HUES64 (cell line): ENCODE measurements at regions not wholly inside any gene's neighbourhood (a gene's known extent, or its start where the extent isn't known, plus 50 kb on each side); places are given as distances from the start of the nearest gene placed in this dataset.

Source experiments
- H3K27ac ChIP-seq: 2 replicates; pipeline ENCODE4 v1.7.0; 2013; ENCODE audit warnings: low read depth, low read length, inconsistent platforms
- H3K27me3 ChIP-seq: 2 replicates; pipeline ENCODE4 v1.6.1; 2013; ENCODE audit warnings: mild to moderate bottlenecking, low read length; ENCODE audit not compliant: insufficient read depth
- H3K36me3 ChIP-seq: 2 replicates; pipeline ENCODE4 v1.6.1; 2013; ENCODE audit warnings: mild to moderate bottlenecking, low read length; ENCODE audit not compliant: insufficient read depth
- H3K4me1 ChIP-seq: 2 replicates; pipeline ENCODE4 v1.6.1; 2013; ENCODE audit warnings: mild to moderate bottlenecking, low read length, moderate library complexity; ENCODE audit not compliant: insufficient read depth
- H3K4me3 ChIP-seq: 2 replicates; pipeline ENCODE4 v1.5.1; 2013; ENCODE audit warnings: mild to moderate bottlenecking, low read length, moderate library complexity
- H3K9ac ChIP-seq: 2 replicates; pipeline ENCODE4 v1.6.1; 2013; ENCODE audit warnings: mild to moderate bottlenecking, low read depth, low read length
- H3K9me3 ChIP-seq: 2 replicates; pipeline ENCODE4 v1.6.1; 2013; ENCODE audit warnings: low read depth, low read length; ENCODE audit not compliant: insufficient read depth
- WGBS: fragments of 150-250, 120-280 bp; methylation state at CpG from one replicate; pipeline ENCODE4 v1.1.7; 2013; ENCODE audit warnings: missing lambda C conversion rate; 5-methylcytosine and 5-hydroxymethylcytosine counted together

DNA sequence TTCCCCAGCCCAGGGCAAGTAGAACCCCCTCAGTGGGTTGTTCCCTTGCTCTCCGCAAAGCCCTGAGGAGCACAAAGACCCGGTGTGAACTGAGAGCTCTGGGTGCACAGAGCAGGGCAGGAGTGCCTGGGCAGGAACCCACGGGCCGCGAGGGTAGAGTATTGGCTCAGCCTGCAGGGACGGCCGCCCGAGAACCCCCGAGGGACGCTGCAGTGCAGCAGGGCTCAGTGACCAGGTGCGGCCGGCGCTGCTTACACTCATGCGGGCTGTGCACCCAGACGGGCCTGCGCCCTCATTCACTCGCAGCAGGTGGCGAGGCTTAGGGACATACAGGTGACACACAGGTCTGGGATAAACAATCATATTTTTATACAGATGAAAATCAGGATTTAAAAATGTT lies 51.9 kb upstream of the PDE10A start:
- no peaks in the 10 kb centered on the region for H3K27me3 ChIP-seq
- no peak overlapping the region for H3K4me3 ChIP-seq
- no peaks in the 10 kb centered on the region for H3K36me3 ChIP-seq
- WGBS: 95% methylated on average over 18 of the region's 18 CpGs
- H3K9ac ChIP-seq: no peak overlapping the region
- no peak overlapping the region for H3K27ac ChIP-seq
- H3K9me3 ChIP-seq: no peaks in the 10 kb centered on the region
- no peaks in the 10 kb centered on the region for H3K4me1 ChIP-seq

DNA sequence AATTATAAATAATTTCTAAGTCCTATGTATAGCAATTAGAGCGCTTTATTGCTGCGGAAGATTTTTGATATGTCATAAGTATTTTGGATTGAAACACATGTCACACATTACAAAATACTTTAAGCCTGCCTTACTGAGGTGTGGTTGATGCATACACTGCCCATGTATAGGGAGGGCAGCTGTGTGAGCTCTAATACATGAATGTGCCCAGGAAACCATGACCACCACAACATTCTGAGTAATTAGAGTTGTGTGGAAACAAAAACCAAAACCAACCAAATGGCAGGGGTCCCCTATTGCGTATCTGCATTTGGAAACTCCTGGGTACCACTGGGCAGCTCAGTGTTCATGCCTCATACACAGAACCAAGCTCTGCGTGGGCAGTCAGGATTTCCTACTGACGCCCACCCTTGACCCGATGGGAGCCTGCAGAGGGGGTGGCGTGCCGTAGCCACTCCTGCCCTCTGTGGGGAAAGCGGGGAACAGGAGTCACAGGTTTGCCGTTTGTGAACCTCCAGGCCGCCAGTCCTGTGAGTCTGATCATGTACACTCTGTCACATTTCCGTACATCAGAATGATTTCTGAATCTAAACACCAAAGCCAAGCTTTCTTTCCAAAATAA lies 50.9 kb upstream of the PDE10A start:
- Histone ChIP-seq H3K9ac (no peak overlapping the region), H3K27ac (no peak overlapping the region), H3K4me1 (no peaks in the 10 kb centered on the region), H3K27me3 (no peaks in the 10 kb centered on the region), H3K36me3 (no peaks in the 10 kb centered on the region), H3K4me3 (no peak overlapping the region), H3K9me3 (no peaks in the 10 kb centered on the region)
- 92% methylated on average over 10 of the region's 12 CpGs for WGBS
